ENCODE measurements at regions not wholly inside any gene's neighbourhood (a gene's known extent, or its start where the extent isn't known, plus 50 kb on each side); places are given as distances from the start of the nearest gene placed in this dataset.

DNA sequence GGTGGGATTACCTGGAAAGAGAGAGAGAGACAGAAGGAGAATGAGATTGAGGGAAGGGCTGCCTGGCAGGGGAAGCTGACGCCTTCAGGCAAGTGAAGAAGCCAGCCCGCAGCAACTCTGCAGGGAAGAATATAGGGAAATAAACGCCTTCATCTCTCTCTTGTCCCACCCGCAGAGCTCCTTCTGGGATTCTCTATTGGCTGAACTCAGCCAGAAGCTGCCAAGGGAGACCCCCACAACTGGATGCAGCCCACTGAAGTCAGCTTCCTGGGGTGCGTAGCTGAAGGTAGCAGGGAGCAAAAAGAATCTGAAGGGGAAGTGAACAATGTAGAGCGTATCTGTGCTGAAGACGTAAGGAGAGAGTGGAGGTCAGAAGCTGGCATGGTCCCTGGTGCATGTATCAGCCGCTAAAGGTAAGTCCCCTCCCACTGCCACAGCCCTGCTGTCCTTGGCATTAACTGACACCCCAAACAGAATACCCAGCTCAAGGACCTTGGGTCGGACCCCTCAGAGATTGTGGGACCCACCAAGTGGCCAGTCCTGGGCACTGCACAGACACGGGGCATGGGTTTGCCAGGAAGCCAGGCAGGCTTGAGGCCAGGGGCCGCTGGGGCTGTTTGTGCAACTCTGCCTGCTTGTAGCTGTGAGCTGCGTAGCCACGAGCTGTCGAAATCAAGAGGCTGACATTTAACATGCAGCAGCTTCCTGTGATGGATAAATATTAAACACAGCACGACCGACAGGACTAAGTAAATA lies 469.9 kb downstream of the MN1 start:
- no peak for DNase-seq
- no peak overlapping the region for H3K27ac Mint-ChIP-seq
- H3K36me3 Mint-ChIP-seq (ENCODE audit: low read depth): no peaks in the 10 kb centered on the region
- H3K4me1 Mint-ChIP-seq: no peaks in the 10 kb centered on the region
- H3K4me3 Mint-ChIP-seq: no peak overlapping the region
- ChIA-PET POLR2A (no interaction called here), CTCF (no interaction called here)
- H3K9me3 Mint-ChIP-seq: no peaks in the 10 kb centered on the region
- no peaks in the 10 kb centered on the region for H3K27me3 Mint-ChIP-seq

DNA sequence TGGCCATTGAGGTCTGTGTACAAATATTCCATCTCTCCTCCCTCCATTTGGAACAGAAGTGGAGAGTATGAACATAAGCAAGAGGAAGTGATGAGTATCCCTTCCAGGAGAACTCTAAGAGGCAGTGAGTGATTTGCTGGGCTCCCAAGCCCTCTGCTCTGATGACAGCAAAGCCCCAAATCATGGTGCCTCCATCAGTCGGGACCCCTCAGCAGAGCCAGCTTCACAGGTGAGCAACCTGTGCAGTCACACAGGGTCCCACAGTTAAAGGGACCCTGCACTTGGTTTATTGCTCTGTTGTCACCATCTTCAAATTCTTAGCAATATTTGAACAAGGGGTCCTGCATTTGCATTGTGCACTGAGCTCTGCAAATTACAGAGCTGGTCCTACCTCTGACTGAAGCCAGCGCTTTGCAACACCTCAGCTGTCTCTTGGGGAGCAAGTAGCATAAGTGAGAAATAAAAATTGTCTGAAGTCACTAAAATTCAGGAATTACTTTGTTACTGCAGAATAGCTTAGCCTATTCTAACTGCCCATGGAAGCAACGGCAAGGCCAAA lies 466.4 kb downstream of the MN1 start:
- no peak overlapping the region for H3K27ac Mint-ChIP-seq
- no peak overlapping the region for H3K4me3 Mint-ChIP-seq
- no peaks in the 10 kb centered on the region for H3K4me1 Mint-ChIP-seq
- no peak for DNase-seq
- H3K27me3 Mint-ChIP-seq: no peaks in the 10 kb centered on the region
- H3K9me3 Mint-ChIP-seq: no peaks in the 10 kb centered on the region
- CTCF ChIA-PET: no interaction called here
- no peaks in the 10 kb centered on the region for H3K36me3 Mint-ChIP-seq (ENCODE audit: low read depth)
- POLR2A ChIA-PET: no interaction called here

DNA sequence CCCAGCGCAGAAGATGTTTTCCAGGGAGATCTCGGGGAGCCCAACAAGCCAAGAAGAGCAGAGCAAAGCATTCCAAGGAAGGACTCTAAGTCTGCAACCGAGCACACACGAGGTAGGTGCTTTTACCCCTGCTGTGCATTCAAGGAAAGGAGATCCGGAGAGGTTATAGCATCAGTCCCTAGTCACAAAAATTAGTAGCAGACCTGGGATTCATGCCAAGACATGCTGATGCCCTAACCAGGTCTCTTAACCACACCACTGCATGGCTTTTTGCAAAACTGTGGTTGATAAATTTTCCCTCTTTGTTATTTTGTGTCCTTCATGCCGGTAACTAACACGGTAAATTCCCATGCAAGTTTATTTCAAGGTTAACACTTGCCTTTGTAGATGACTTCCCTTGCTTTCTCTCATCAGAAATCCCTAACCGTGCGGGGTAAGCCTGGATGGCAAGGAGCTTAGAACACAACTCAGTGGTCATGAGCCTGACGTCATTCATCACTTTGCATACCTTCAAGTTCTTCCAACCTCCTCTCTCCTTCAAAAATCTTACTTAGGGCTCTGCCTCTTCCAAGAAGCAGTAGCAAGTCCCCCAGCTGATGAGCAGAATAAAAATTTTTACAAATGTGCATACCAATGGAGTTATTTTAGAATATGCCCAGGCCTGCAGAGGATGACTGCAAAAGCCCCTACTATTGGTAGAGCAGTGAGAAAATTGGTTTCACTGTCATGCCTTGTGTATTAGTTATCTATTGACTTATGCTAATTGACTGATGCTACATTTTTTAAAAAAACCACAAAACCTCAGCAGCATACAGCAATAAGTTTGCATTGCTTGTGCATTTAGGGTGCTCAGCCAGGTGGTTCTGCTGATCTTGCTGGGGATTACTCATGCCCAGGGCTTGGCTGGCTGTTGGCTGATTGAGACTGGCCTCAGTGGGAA lies 465.1 kb downstream of the MN1 start:
- H3K9me3 Mint-ChIP-seq: no peaks in the 10 kb centered on the region
- ChIA-PET POLR2A (no interaction called here), CTCF (no interaction called here)
- no peaks in the 10 kb centered on the region for H3K27me3 Mint-ChIP-seq
- no peaks in the 10 kb centered on the region for H3K36me3 Mint-ChIP-seq (ENCODE audit: low read depth)
- no peaks in the 10 kb centered on the region for H3K4me1 Mint-ChIP-seq
- no peak for DNase-seq
- H3K4me3 Mint-ChIP-seq: no peak overlapping the region
- H3K27ac Mint-ChIP-seq: no peak overlapping the region

DNA sequence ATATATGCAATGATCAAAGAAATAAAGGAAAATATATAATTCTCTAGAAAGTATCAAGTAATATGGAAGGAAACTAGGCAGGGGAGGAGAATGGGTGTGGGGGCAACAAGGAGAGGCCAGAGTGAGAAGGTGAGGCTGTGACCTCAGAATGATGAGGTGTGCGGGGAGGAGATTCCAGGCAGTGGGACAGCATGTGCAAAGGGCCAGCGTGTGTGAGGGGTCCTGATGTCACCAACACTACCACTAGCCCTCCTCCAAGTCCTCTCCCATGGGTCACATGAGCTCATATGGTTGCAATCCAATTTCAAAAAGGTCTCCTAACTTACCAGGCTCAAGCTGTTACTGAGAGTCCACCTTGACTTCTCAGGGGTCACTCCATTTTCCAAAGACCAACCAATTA lies 463.9 kb downstream of the MN1 start:
- H3K9me3 Mint-ChIP-seq: no peaks in the 10 kb centered on the region
- no peak overlapping the region for H3K27ac Mint-ChIP-seq
- CTCF ChIA-PET: no interaction called here
- H3K36me3 Mint-ChIP-seq (ENCODE audit: low read depth): no peaks in the 10 kb centered on the region
- H3K27me3 Mint-ChIP-seq: no peaks in the 10 kb centered on the region
- no peaks in the 10 kb centered on the region for H3K4me1 Mint-ChIP-seq
- no peak for DNase-seq
- POLR2A ChIA-PET: no interaction called here
- H3K4me3 Mint-ChIP-seq: no peak overlapping the region

DNA sequence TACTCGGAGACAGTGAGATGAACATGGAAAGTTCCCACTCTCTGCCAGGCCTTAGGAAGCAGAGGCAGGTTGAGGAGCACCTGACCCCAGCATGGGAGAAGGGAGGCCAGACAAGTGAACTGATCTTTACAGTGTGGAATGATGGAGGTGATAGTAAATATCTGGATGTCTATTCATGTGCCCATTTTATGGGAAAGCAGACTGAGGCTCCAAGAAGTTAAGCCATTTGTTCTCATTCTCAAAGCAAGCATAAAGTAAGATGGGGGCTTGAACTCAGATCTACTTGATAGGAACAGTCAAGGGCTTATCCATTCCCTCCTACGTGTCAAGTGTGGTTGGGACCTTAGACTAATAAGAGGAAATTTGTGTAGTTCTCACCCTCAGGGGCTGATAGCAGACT lies 461.5 kb downstream of the MN1 start:
- H3K27ac Mint-ChIP-seq: no peak overlapping the region
- CTCF ChIA-PET: no interaction called here
- H3K4me3 Mint-ChIP-seq: no peak overlapping the region
- H3K4me1 Mint-ChIP-seq: no peaks in the 10 kb centered on the region
- no peaks in the 10 kb centered on the region for H3K36me3 Mint-ChIP-seq (ENCODE audit: low read depth)
- no peaks in the 10 kb centered on the region for H3K27me3 Mint-ChIP-seq
- POLR2A ChIA-PET: no interaction called here
- H3K9me3 Mint-ChIP-seq: no peaks in the 10 kb centered on the region
- no peak for DNase-seq

DNA sequence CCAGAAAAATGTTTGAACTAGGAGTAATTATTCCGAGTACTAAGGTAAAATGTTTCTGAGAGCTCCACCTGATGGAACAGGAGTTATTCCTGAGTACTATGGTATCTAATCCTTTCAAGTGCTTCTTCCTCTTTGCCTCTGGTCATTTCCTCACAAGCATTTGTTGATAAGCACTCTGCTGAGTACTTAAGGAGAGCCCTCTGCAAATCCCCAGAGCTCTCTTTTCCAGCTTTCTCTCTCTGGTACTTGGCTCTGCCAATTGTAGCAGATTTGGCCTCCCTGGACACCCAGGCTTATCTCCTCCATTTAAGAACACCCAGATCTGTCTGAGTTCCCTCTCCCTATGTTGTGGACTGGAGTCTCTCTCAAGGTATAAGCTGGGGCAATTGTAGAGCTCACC lies 457.0 kb downstream of the MN1 start:
- POLR2A ChIA-PET: no interaction called here
- CTCF ChIA-PET: no interaction called here
- Mint-ChIP-seq H3K4me1 (no peaks in the 10 kb centered on the region), H3K36me3 (ENCODE audit: low read depth) (no peaks in the 10 kb centered on the region), H3K4me3 (no peak overlapping the region), H3K9me3 (no peaks in the 10 kb centered on the region), H3K27me3 (no peaks in the 10 kb centered on the region), H3K27ac (no peak overlapping the region)
- DNase-seq: no peak

DNA sequence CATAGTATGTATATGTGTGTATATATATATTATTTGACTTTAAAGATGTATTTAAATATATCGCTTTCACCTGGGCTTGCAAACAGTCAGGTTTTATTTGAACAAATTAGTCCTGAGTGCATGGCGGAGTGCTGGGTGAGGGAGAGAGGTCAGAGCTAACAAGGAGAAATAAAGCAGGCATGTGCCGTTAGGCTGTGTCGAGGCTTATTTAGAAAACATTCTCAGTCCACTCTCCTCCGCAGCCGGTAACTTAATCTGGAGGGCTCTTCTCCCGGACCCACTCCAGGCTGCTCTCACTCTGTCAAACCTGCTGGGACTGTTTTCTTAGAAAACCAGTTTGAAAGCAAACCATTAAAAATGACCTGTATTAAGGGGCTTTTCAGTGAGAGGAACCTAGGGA lies 455.9 kb downstream of the MN1 start:
- no peaks in the 10 kb centered on the region for H3K36me3 Mint-ChIP-seq (ENCODE audit: low read depth)
- no peak overlapping the region for H3K27ac Mint-ChIP-seq
- DNase-seq: no peak
- no peaks in the 10 kb centered on the region for H3K9me3 Mint-ChIP-seq
- H3K4me3 Mint-ChIP-seq: no peak overlapping the region
- POLR2A ChIA-PET: no interaction called here
- CTCF ChIA-PET: no interaction called here
- H3K27me3 Mint-ChIP-seq: no peaks in the 10 kb centered on the region
- no peaks in the 10 kb centered on the region for H3K4me1 Mint-ChIP-seq

DNA sequence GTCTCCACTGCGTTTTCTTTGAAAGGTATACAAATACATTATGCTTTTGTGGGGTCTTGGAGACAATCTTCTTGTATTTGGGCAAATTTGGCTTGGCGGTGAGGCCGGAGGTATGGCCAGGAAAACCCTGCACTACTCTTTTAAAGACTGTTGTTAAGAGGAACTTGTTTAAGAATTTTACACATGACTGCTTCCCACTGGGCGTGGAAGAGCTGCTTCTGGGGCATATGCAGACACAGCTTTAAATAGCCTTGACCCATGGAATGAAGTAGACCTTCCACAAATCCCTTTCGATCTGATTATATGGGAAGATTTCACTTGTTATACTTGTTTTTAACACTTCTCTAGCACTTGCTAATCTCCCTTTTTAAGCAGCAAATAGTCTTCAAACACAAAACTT lies 453.6 kb downstream of the MN1 start:
- Mint-ChIP-seq H3K9me3 (peaks cover 2% of the 10 kb centered on the region), H3K27ac (no peak overlapping the region), H3K36me3 (ENCODE audit: low read depth) (no peaks in the 10 kb centered on the region), H3K4me1 (no peaks in the 10 kb centered on the region), H3K4me3 (no peak overlapping the region), H3K27me3 (no peaks in the 10 kb centered on the region)
- DNase-seq: no peak
- ChIA-PET CTCF (no interaction called here), POLR2A (no interaction called here)

DNA sequence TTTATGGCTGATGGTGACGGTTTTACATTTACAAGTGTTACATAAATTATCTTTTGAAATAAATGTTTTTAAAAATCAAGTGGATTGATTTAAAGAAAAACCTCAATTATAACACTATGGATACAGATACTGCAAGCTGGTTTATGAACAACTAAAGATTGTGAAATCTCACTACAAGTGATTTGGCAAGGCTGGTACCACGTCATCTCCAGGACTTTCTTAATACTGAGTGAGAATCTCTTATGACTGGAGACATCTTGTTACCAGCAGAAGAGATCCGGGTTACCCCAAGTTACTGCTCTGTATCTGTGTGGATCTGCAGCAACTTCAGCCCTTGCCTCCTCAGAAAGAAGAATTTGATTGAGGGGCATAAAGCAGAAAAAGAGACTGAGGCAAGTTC lies 452.9 kb downstream of the MN1 start:
- DNase-seq: no peak
- no peaks in the 10 kb centered on the region for H3K27me3 Mint-ChIP-seq
- peaks cover 2% of the 10 kb centered on the region for H3K9me3 Mint-ChIP-seq
- no peak overlapping the region for H3K27ac Mint-ChIP-seq
- H3K4me3 Mint-ChIP-seq: no peak overlapping the region
- ChIA-PET POLR2A (no interaction called here), CTCF (no interaction called here)
- H3K4me1 Mint-ChIP-seq: no peaks in the 10 kb centered on the region
- H3K36me3 Mint-ChIP-seq (ENCODE audit: low read depth): no peaks in the 10 kb centered on the region

DNA sequence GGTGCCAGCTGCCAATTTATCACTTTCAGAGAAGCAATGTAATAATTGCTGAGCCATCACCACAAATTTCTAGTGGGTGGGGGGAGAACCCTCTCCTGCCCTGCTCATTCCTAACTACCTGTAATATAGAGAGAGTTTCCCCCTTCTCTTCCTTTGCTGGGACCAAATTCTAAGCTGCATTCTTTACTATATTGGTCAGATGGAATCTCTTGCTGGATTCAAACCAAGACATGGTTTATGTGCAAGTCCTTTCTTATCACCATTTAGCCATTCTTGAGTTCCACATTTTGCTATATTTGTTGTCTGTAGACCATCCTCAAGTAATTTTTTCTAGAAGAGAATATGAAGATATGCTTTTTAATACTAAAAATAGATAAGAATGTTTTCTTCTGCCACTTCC lies 452.1 kb downstream of the MN1 start:
- Mint-ChIP-seq H3K4me3 (no peak overlapping the region), H3K9me3 (peaks cover 6% of the 10 kb centered on the region), H3K27me3 (no peaks in the 10 kb centered on the region), H3K4me1 (no peaks in the 10 kb centered on the region), H3K27ac (no peak overlapping the region), H3K36me3 (ENCODE audit: low read depth) (no peaks in the 10 kb centered on the region)
- POLR2A ChIA-PET: no interaction called here
- CTCF ChIA-PET: no interaction called here
- no peak for DNase-seq

DNA sequence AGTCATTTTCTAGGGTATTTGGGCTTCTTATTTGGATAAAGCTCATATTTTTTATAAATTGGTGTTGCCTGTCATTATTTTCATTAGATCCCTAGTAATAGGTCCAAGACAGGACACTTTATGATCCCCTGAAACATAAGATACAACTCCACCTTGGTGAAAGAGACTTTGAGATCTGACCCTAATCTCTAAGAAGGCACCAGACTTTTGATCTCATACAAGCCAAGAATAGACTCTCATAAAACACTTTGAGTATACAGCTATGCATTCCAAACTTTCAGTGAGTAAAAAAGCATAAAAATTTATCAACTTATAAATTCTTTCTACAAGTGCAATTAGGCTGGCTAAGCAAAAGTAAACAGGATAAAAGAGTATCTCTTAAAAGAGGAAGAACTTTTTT lies 451.2 kb downstream of the MN1 start:
- H3K4me3 Mint-ChIP-seq: no peak overlapping the region
- H3K36me3 Mint-ChIP-seq (ENCODE audit: low read depth): no peaks in the 10 kb centered on the region
- no peaks in the 10 kb centered on the region for H3K27me3 Mint-ChIP-seq
- no peak overlapping the region for H3K27ac Mint-ChIP-seq
- H3K4me1 Mint-ChIP-seq: no peaks in the 10 kb centered on the region
- DNase-seq: no peak
- peaks cover 7% of the 10 kb centered on the region for H3K9me3 Mint-ChIP-seq
- POLR2A ChIA-PET: no interaction called here
- CTCF ChIA-PET: no interaction called here

DNA sequence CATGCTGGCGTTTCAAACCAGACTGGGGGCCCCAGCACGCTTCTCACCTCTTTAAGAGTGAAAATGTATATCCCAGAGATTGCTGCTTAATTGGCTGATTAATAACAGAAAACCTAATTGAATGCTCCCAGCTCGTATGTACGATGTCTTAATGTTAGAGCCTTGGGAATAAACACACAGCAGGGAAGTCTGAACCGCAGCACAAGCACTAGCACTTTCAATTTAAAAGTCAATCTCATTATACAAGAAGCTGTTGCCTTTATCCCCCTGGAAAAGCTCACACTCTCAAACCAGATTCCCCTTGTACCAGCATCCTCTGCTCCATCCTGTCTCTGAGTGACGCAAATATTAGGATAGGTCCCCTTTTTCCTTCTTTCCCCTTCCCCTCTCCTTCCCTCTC lies 449.1 kb downstream of the MN1 start:
- DNase-seq: no peak
- Mint-ChIP-seq H3K4me3 (no peak overlapping the region), H3K36me3 (ENCODE audit: low read depth) (no peaks in the 10 kb centered on the region), H3K4me1 (no peaks in the 10 kb centered on the region), H3K27me3 (no peaks in the 10 kb centered on the region), H3K9me3 (peaks cover 12% of the 10 kb centered on the region), H3K27ac (no peak overlapping the region)
- POLR2A ChIA-PET: no interaction called here
- CTCF ChIA-PET: no interaction called here

DNA sequence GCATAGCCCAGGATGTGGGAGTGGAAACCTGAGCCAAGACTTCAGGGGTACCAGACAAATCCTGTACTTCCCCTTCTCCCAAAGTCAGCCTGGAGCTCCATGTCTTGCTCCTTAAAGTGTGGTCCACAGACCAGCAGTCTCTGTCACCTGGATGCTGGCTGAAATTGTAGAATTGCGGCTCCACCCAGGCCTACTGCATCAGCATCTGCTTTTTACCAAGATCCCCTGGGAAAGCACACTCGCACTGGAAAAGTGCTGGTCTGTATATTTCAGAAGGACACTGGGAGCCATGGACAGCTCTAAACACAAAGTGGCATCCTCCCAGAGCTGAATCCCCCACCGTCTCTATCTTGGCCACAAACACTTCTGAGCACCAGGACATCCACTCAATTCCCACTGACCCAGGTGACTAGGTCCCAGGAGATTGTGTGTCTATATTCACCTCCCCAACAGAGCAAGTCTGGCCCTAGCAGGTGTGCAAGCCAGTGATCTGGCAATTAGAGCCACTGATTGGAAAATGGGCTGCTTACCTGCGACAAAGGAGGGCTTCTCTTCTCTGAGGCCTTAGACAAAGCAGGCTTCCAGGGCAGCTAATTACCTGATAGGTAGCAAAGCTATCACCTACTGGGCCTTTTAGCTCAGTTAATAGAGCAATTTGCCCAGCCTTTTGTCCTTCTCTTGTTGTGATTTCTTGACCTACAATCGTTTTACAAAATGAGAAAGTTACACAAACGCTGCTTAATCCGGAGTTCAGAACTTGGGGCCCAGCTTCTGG lies 443.3 kb downstream of the MN1 start:
- Mint-ChIP-seq H3K4me1 (no peaks in the 10 kb centered on the region), H3K27me3 (no peaks in the 10 kb centered on the region), H3K4me3 (no peak overlapping the region), H3K27ac (no peak overlapping the region), H3K36me3 (ENCODE audit: low read depth) (no peaks in the 10 kb centered on the region), H3K9me3 (peaks cover 10% of the 10 kb centered on the region)
- no peak for DNase-seq
- POLR2A ChIA-PET: no interaction called here
- CTCF ChIA-PET: interaction anchor here (0.5 kb wide), 1 partner anchor 985 kb away, joined by 4 read pairs; no protein-coding TSS in a partner anchor

All from activated CD4-positive, alpha-beta memory T cell treated with anti-CD3 and anti-CD28 coated beads, Interleukin-2, amount 10 ng/mL, durations not matched to agents 7 days and 5 days (primary cell).